GM21515 (cell line): ENCODE measurements at regions not wholly inside any gene's neighbourhood (a gene's known extent, or its start where the extent isn't known, plus 50 kb on each side); places are given as distances from the start of the nearest gene placed in this dataset.
"Not testable (repeated sequence)": the region's sequence is repeated elsewhere in the genome, so short reads cannot be mapped to it uniquely, and the experiment has no call there.

Experiments used
- ATAC-seq: cut with Tn5 transposase; IDR thresholded peaks from one replicate; pipeline ENCODE4 v1.9.1; 2021; ENCODE audit not compliant: unreplicated experiment

DNA sequence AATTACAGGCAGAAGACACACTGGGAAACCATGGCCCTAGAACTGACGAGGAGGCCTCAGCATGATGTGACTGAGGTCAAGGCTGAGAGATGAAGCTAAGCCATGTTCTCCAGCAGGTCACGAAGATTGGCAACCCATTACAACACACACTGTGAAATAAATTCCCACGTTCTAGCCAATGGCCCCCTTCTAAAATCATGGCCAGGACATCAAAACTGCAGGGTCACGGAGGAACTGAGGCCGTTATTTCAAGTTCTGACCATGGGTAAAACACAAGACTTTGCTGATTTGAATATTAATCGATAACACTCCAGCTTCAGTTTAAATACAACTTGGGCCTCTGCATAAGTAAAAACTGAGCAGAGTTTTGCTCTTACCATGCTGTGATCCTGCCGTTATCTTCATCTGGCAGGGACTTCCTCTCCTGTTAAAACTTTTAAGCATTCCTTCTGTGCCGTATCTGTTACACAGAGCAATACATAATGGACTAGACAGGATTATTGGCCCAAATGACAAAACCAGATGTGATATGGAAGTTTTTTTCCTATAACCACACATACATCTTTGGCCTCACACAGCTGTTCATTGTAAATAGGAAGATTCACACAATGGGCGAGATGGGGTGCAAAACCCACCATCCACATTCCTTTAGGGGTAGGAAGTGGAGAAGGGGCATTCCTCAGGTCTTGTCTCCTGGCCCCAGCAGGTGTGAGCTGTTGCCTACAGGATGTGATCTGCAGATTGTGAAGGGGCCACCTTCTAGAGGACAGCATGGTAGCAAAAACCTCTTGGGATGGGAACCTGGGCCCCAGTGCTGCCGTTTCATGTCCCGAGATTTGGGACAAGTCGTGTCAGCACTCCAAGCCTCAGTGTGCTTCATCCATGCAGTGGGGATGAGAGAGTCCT lies 207.4 kb downstream of the OPA1 start:
- no peak for ATAC-seq

- ATAC-seq: no peak
Measured at GRCh38 chr3:193801097-193801496, 208.1 kb downstream of the OPA1 start.

- no peak for ATAC-seq
Measured at GRCh38 chr3:193803288-193803687, 210.3 kb downstream of the OPA1 start.

DNA sequence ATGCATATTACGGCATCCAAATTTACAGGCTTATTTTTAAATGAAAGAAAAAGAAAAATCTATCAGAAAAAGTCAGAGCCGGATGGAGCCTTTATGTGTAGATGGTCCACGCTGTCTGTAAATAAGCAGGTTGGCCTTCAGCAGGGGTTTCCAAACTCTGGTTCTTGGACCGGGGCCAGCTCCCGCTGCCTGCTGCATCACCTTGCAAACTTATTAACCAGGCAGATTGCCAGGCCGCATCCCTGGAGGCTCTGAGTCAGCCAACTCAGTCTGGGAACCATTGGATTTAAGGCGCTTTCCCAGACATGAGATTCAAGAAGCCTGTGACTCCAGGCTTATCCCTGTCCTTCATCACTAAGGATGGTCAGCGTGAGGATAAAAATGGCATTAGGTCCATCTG lies 212.4 kb downstream of the OPA1 start:
- ATAC-seq: no peak

GRCh38 chr3:193808317-193808716 lies 215.3 kb downstream of the OPA1 start:
- no peak for ATAC-seq

GRCh38 chr3:193809106-193809505 lies 216.1 kb downstream of the OPA1 start:
- no peak for ATAC-seq

- ATAC-seq: no peak
Measured at GRCh38 chr3:193812078-193812725, 219.2 kb downstream of the OPA1 start.

DNA sequence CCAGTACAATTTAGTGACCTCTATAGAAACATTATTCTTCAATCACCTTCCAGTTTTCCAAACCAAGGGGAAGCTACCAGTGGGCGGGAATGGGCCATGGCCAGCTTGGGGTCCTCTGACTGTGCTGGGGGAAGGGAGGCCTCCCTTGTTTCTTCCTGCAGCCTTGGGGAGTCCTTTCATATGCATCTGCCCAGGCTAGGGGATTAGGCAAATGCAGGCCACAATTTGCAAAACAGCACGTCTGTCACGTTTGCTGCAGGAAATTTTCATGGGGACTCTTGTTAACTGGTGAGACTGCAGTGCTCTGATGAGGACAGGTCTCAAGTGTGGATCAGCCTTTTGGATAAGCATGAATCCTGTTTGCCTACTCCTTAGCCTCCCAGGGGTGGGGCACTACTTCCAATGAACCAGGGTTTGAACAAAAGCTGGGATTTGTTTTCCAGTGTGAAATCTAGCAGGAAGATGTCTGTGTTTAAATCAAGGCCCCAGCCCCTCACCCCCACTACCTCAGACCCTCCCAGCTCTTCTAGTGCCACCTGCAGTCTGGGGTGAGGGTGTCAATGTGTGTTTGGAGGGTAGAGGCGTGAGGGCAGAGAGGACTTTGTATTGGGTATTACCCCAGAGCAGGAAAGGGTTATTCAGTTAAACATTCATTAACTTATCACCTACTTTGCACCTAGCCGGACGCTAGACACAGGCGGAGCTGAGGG lies 219.9 kb downstream of the OPA1 start:
- no peak for ATAC-seq

DNA sequence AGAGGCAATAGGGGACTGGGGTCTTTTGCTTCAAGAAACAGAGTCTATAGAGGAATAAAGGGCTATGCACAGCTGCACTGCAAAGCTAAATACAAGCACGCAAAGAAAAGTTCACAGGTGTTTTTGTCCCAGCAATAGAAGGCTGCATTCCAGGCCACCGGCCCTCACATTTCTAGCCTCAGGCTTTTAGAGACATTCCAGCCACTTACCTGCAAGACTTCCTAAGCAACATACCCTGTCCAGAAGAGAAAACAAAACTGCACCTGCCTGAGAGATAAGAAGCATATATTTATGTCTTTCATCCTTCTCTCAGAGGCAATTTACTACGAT lies 220.5 kb downstream of the OPA1 start:
- ATAC-seq: no peak

DNA sequence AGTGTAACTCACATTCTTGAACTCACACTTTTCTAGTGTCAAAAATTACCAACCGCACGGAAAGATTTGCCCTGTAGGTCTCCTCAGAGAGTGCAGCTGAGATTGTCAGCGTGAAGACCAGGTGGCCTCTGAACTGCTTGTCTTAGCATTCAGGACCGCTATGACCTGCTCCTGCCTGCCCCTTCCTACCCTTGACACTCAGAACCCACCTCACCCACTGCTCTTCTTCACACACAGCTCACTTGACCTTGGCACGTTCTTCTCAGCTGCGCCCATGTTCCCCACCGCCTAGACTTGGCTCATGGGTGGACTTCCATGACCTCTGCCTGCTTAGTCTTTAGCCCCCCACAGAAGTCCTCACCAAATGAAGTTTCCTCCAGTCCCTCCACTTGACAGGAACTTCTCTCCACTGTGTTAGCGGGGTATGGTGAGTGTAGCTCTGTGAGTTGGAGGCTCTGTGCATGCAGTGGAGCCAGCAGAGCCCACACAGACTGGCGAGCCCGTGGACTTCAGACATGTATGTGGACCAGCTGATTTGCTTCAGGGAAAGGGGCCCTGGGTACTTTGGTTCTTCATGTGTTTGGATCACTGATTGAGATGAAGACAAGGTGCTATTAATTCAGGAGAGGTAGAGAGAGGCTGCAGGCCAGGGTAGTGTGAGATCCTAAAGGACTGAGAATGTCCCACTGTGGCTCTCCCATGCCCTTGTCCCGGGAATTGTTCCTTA lies 221.3 kb downstream of the OPA1 start:
- ATAC-seq: no peak

DNA sequence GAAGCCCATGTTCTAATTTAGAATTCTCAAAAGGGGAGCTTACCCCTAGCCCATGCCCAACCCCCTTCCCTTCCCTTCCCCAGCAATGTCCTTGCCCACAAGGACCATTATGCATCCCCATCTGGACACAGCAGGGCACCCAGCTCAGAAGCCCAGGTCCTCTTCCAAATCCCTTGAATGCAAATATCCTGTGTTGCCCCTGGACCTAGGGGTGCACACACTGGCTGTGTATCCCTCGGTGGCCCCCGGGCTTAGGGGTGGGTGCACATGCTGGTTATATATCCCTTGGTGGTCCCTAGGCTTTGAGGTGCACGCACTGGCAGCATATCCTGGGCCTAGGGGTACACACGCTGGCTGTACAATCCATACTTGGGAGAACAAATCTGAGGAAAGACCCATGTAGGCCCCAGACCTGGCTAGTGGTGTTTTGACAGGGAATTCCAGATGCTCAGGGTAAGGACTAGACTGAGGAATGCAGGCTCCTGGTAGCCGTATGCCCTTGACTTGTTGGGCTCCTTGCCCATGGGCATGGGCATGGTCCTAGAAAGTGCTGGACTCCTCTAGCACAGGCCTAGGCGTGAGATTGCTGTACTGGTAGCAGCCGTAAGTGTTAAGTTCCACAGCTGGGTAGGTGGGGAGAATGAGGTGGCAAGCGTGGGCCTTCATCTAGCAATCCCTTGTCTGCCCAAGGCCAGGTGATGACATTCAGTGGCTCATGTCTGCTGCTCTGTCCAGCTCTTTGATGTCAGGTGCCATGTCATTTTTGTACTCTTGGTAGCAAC lies 222.4 kb downstream of the OPA1 start:
- ATAC-seq: no peak

GRCh38 chr3:193816028-193816395 lies 223.0 kb downstream of the OPA1 start:
- no peak for ATAC-seq

DNA sequence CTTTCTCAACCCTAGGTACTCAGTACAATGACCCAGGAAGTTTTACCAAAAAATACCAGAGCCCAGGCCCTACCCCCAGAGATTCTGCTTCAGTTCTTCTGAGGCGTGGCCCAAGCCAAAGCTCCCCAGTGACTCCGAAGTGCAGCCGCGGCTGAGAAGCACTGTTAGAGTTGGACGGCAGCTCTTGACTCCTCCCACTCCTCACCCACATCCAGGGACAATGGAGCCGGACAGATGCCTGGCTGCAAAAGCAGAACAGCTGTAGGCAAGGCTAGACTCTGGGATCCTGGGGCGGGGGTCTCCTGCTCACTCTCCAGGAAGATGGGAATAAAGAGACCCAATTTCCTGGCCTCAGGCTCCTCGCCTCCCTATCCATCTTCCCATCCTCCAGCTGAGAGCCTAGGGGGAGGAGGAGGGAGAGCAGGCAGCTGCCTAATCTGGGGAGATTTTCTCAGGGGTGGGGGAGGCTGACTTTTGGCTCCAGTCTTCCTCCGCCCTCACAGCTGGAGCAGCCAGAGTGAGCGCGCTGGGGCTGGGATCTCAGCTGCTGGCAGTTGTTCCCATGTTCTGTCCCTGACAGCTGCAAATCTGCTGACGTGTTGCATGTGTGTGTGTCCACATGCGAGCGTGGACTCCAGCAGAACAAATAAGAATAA lies 223.8 kb downstream of the OPA1 start:
- ATAC-seq: no peak

DNA sequence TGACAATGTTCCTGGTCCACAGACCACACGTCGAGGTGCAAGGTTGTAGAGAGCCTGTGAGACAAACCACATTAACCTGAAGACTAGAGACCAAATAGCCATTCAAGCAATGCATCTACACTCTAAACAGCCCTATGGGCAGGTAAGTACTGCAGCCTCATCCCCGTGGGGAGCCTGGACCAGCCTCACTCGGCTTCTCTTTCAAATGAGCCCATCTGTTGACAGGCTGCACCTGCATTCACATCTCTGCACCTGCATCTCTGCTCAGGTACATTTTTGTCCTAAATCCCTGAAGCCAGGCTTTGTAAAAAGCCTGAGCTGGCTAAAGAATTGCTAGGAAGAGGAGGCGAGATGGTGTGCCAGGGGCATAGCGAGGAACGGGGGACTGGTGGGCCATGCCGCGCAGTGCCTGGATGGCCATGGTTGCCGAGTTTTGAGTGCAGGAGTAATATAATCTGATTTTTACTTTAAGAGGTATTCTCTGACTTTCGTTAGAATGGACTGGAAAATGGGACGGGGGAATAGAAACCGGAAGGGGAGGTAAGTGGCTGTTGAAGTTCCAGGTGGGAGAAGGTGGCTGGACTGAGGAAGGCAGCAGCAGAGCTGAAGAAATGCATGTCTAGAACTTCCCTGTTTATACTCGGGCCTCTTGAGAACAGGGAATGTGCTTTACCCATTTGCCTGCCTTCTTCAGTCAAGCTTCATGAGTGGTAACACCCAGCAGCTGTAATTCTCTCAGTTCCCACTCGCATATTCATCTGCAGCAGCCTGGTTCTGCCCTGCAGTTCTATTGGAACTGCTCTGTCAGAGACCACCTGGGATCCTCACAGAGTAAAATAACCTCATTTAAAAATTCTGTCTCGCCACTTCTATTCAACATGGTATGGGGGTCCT lies 226.4 kb downstream of the OPA1 start:
- ATAC-seq: no peak

DNA sequence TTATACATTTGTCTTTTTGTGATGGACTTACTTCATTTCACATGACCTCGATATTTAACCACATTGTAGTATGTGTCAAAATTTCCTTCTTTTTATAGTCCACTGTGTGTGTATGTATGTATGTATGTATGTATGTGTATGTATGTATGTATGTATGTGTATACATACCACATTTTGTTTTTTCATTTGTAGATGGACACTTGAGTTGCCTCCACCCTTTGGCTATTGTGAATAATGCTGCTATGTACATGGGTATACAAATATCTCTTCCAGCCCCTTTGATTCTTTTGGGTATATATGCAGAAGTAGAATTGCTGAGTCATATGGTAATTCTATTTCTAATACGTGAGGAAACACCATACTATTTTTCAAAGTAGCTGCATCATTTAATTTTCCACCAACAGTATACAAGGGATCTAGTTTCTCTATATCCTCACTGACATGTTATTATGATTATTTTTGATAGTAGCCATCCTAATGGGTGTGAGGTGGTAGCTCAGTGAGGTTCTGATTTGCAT lies 228.2 kb downstream of the OPA1 start:
- no peak for ATAC-seq

GRCh38 chr3:193822492-193823212 lies 229.6 kb downstream of the OPA1 start:
- no peak for ATAC-seq

- ATAC-seq: not testable (repeated sequence)
Measured at GRCh38 chr3:193823213-193823605, 230.2 kb downstream of the OPA1 start.

GRCh38 chr3:193824365-193824764 lies 231.4 kb downstream of the OPA1 start:
- ATAC-seq: no peak
